B cell (primary cell): ENCODE measurements at regions not wholly inside any gene's neighbourhood (a gene's known extent, or its start where the extent isn't known, plus 50 kb on each side); places are given as distances from the start of the nearest gene placed in this dataset.

Experiments used
- ATAC-seq: fragments of 200-7000 bp; cut with Tn5 transposase; one replicate; pipeline ENCODE4 v1.10.0; 2021; ENCODE audit warnings: low read depth, mild to moderate bottlenecking, moderate number of reproducible peaks, moderate library complexity
- CTCF ChIA-PET: fragments of 350-600 bp; sonication (Branson Sonifier 250); formaldehyde crosslinking; loops from one replicate; lab custom pipeline; 2021; ENCODE audit warnings: antibody characterized with exemption, inconsistent platforms; lab: Charles Lee
- POLR2A ChIA-PET: fragments of 350-600 bp; sonication (Branson Sonifier 250); formaldehyde crosslinking; loops from one replicate; lab custom pipeline; 2021; ENCODE audit warnings: antibody characterized with exemption; lab: Charles Lee
- DNase-seq: peaks from one replicate; pipeline ENCODE4 v3.0.0; 2013
- H2AFZ ChIP-seq: 2 replicates; pipeline ENCODE4 v1.6.1; 2012; ENCODE audit warnings: mild to moderate bottlenecking, low read depth, low read length; ENCODE audit not compliant: insufficient read depth, poor library complexity, severe bottlenecking
- H3K27ac ChIP-seq, 2 donors: 1 replicate in 1 of 2; 2 replicates in 1 of 2; pipeline ENCODE4 v1.5.1; 2012 to 2013; ENCODE audit warnings: low read length in 2 of 2, mild to moderate bottlenecking in 2 of 2, moderate library complexity in 1 of 2
- H3K27me3 ChIP-seq, 4 experiments: fragments of 200-600 bp in 1 of 4; sonication (generic) in 1 of 4; replicated peaks in 1 of 4; 1 replicate in 2 of 4; 2 replicates in 2 of 4; pipeline versions ENCODE4 v1.6.1 to v1.7.0; 2013 to 2016; ENCODE audit warnings: low read length in 3 of 4, mild to moderate bottlenecking in 2 of 4, mixed read lengths in 1 of 4, moderate library complexity in 1 of 4; ENCODE audit not compliant: insufficient read depth in 4 of 4, control insufficient read depth in 3 of 4; ENCODE audit errors: control extremely low read depth in 1 of 4
- H3K36me3 ChIP-seq, 2 experiments: replicated peaks in 1 of 2; 1 replicate in 1 of 2; 2 replicates in 1 of 2; pipeline versions ENCODE4 v1.6.1 to v1.7.1; 2013; ENCODE audit warnings: low read length in 1 of 2; ENCODE audit not compliant: insufficient read depth in 2 of 2, control insufficient read depth in 1 of 2; ENCODE audit errors: control extremely low read depth in 1 of 2, extremely low read depth in 1 of 2
- H3K4me1 ChIP-seq, 2 donors: fragments of 200-600 bp in 1 of 2; sonication (generic) in 1 of 2; 1 replicate in 1 of 2; 2 replicates in 1 of 2; pipeline versions ENCODE4 v1.5.1 to v1.6.1; 2013 to 2017; ENCODE audit warnings: low read length in 2 of 2; ENCODE audit not compliant: control insufficient read depth in 2 of 2, insufficient read depth in 2 of 2
- H3K4me2 ChIP-seq: replicated peaks from 2 replicates; pipeline ENCODE3; 2012; ENCODE audit warnings: mild to moderate bottlenecking, low read depth, low read length; ENCODE audit not compliant: poor library complexity, severe bottlenecking
- H3K4me3 ChIP-seq, 5 experiments: fragments of 200-600 bp in 1 of 5; sonication (generic) in 1 of 5; 1 replicate in 3 of 5; 2 replicates in 2 of 5; pipeline versions ENCODE4 v1.5.1 to v1.7.0; 2011 to 2016; ENCODE audit warnings: low read length in 4 of 5, mild to moderate bottlenecking in 4 of 5, low read depth in 2 of 5, control low read depth in 1 of 5, moderate library complexity in 1 of 5; ENCODE audit not compliant: insufficient read depth in 1 of 5; ENCODE audit errors: control extremely low read depth in 1 of 5, extremely low read depth in 1 of 5
- H3K79me2 ChIP-seq: fragments of 200-600 bp; sonication (generic); one replicate; pipeline ENCODE4 v1.6.0; 2016; ENCODE audit warnings: low read length; ENCODE audit not compliant: control insufficient read depth, insufficient read depth
- H3K9ac ChIP-seq: fragments of 200-600 bp; sonication (generic); 2 replicates; pipeline ENCODE4 v1.6.1; 2017; ENCODE audit warnings: mild to moderate bottlenecking, low read length, moderate library complexity
- H3K9me3 ChIP-seq, 3 donors: one replicate each; pipeline versions ENCODE4 v1.6.1 to v1.7.1; 2013; ENCODE audit warnings: low read length in 2 of 3; ENCODE audit not compliant: control insufficient read depth in 2 of 3, insufficient read depth in 1 of 3; ENCODE audit errors: control extremely low read depth in 1 of 3
- H4K20me1 ChIP-seq: 2 replicates; pipeline ENCODE4 v1.6.0; 2012; ENCODE audit warnings: mild to moderate bottlenecking, low read length; ENCODE audit not compliant: insufficient read depth, control insufficient read depth, poor library complexity, severe bottlenecking
- H3K27ac Mint-ChIP-seq: one replicate; pipeline ENCODE4 v1.8.0; 2021; ENCODE audit warnings: mixed read lengths
- H3K27me3 Mint-ChIP-seq: one replicate; pipeline ENCODE4 v1.8.0; 2021; ENCODE audit warnings: mixed read lengths
- H3K4me1 Mint-ChIP-seq: one replicate; pipeline ENCODE4 v1.8.0; 2021; ENCODE audit warnings: mixed read lengths
- H3K4me3 Mint-ChIP-seq: one replicate; pipeline ENCODE4 v1.8.0; 2021; ENCODE audit warnings: mixed read lengths
- H3K9me3 Mint-ChIP-seq: one replicate; pipeline ENCODE4 v1.8.0; 2022; ENCODE audit warnings: mixed read lengths; ENCODE audit not compliant: insufficient read depth
- EZH2 ChIP-seq: IDR thresholded peaks from 2 replicates; pipeline ENCODE4 v1.6.1; 2012; ENCODE audit warnings: borderline replicate concordance, low read depth, mild to moderate bottlenecking, moderate library complexity, low read length; ENCODE audit not compliant: insufficient read depth, poor library complexity, severe bottlenecking
- WGBS: methylation state at CpG from one replicate; pipeline ENCODE4 v1.1.5; 2013; ENCODE audit warnings: missing lambda C conversion rate; ENCODE audit not compliant: insufficient coverage; 5-methylcytosine and 5-hydroxymethylcytosine counted together
- intact Hi-C: fragments of 100-400 bp; cut with micrococcal nuclease; formaldehyde crosslinking; loops from one replicate; pipeline ENCODE4 v1.10.0; 2022
- TF ChIP-seq, protein P1 (sequence below): fragments of 200-600 bp; IDR thresholded peaks from one replicate; pipeline ENCODE4 v1.8.0; 2022; ENCODE audit warnings: antibody characterized with exemption, mild to moderate bottlenecking

DNA sequence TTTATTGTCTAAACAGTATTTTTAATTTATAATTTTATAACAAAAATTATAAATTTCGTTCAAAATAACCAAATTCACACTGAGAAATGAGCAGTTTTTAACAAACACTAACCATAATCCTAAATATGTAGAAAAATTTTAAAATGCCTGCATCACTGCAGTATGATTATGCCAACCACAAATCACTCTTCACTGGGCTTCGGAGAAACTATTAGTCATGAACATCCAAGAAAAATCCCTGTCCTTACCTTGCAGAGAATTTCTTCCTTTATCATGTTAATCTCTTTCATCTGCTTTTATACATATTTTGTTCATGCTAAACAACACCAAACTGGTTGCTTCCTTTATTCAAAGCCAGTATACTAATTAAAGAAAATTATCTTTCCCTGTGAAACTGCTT, 511.0 kb upstream of the ALCAM start:
- Histone ChIP-seq H3K4me3 (no peak overlapping the region), H3K4me2 (no peak overlapping the region), H4K20me1 (no peaks in the 10 kb centered on the region), H3K27ac (no peak overlapping the region), H2AFZ (no peak overlapping the region), H3K36me3 (no peaks in the 10 kb centered on the region), H3K79me2 (no peaks in the 10 kb centered on the region), H3K27me3 (no peaks in the 10 kb centered on the region), H3K9ac (no peak overlapping the region), H3K4me1 (no peaks in the 10 kb centered on the region), H3K9me3 (no peaks in the 10 kb centered on the region)
- no peak for TF ChIP-seq EZH2
- TF ChIP-seq, protein P1, sequence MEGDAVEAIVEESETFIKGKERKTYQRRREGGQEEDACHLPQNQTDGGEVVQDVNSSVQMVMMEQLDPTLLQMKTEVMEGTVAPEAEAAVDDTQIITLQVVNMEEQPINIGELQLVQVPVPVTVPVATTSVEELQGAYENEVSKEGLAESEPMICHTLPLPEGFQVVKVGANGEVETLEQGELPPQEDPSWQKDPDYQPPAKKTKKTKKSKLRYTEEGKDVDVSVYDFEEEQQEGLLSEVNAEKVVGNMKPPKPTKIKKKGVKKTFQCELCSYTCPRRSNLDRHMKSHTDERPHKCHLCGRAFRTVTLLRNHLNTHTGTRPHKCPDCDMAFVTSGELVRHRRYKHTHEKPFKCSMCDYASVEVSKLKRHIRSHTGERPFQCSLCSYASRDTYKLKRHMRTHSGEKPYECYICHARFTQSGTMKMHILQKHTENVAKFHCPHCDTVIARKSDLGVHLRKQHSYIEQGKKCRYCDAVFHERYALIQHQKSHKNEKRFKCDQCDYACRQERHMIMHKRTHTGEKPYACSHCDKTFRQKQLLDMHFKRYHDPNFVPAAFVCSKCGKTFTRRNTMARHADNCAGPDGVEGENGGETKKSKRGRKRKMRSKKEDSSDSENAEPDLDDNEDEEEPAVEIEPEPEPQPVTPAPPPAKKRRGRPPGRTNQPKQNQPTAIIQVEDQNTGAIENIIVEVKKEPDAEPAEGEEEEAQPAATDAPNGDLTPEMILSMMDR, result no peak
- Mint-ChIP-seq H3K27ac (no peak overlapping the region), H3K9me3 (no peaks in the 10 kb centered on the region), H3K27me3 (peaks cover 3% of the 10 kb centered on the region), H3K4me1 (no peaks in the 10 kb centered on the region), H3K4me3 (no peak overlapping the region)
- ChIA-PET CTCF (no interaction called here), POLR2A (no interaction called here)
- ATAC-seq, result no peak
- intact Hi-C loops, result no loop called here
- DNase-seq, result no peak
- 78% methylated on average over 1 of the region's 2 CpGs for WGBS

DNA sequence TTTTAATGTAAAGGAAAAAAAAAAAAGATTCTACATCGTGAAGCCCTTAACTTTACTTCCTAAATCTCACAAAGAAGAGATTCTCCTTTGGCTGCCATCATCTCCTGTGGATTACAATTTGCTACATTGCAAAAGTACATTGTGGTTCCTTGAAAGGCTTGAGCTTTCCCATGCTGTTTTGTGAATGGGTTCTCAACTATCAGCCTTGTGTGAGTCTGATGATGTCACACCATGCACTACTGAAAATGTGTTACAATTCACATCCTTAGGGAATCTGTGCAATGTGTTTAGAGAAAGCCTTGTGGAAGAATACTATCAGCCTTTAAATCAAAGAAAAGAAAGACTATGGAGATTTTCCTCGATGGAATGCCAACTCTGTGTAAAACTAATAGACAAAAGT, 510.0 kb upstream of the ALCAM start:
- no peak for DNase-seq
- POLR2A ChIA-PET, result no interaction called here
- Histone ChIP-seq H3K27me3 (no peaks in the 10 kb centered on the region), H3K9me3 (no peaks in the 10 kb centered on the region), H2AFZ (no peak overlapping the region), H3K4me2 (no peak overlapping the region), H3K4me1 (no peaks in the 10 kb centered on the region), H3K36me3 (no peaks in the 10 kb centered on the region), H3K4me3 (no peak overlapping the region), H4K20me1 (no peaks in the 10 kb centered on the region), H3K79me2 (no peaks in the 10 kb centered on the region), H3K27ac (no peak overlapping the region), H3K9ac (no peak overlapping the region)
- CTCF ChIA-PET, result interaction anchor here (0.7 kb wide), 1 partner anchor 254 kb away, joined by 3 read pairs; no protein-coding TSS in a partner anchor
- TF ChIP-seq, protein P1, result no peak
- no peak for TF ChIP-seq EZH2
- ATAC-seq, result no peak
- Mint-ChIP-seq H3K4me1 (no peaks in the 10 kb centered on the region), H3K9me3 (no peaks in the 10 kb centered on the region), H3K27ac (no peak overlapping the region), H3K27me3 (peaks cover 3% of the 10 kb centered on the region), H3K4me3 (no peak overlapping the region)
- no CpG with 5 or more reads among the region's 2 CpGs for WGBS
- intact Hi-C loops, result no loop called here
